Heart left ventricle (tissue), 16 donors: ENCODE measurements at regions not wholly inside any gene's neighbourhood (a gene's known extent, or its start where the extent isn't known, plus 50 kb on each side); places are given as distances from the start of the nearest gene placed in this dataset.

ENCODE experiments used
- ATAC-seq, 4 donors: fragments of 200-7000 bp; cut with Tn5 transposase; one replicate each; pipeline ENCODE4 v1.9.1; 2020 to 2022; ENCODE audit warnings: moderate library complexity in 4 of 4, mild to moderate bottlenecking in 3 of 4, moderate number of reproducible peaks in 1 of 4
- DNase-seq, 5 donors: peaks; one replicate each; pipeline ENCODE4 v3.0.0-alpha.2; 2020
- H3K27ac ChIP-seq, 12 donors: fragments of 200-600 bp; sonication (generic) in 4 of 12; one replicate each; pipeline versions ENCODE4 v1.5.0 to v1.8.0; 2016 to 2022; ENCODE audit warnings: mild to moderate bottlenecking in 2 of 12
- H3K27me3 ChIP-seq, 9 donors: fragments of 200-600 bp; sonication (generic) in 2 of 9; one replicate each; pipeline versions ENCODE4 v1.5.1 to v1.8.0; 2016 to 2022; ENCODE audit warnings: mild to moderate bottlenecking in 3 of 9
- H3K36me3 ChIP-seq, 9 donors: fragments of 200-600 bp; sonication (generic) in 2 of 9; one replicate each; pipeline versions ENCODE4 v1.5.0 to v1.8.0; 2018 to 2022; ENCODE audit warnings: mild to moderate bottlenecking in 2 of 9
- H3K4me1 ChIP-seq, 12 donors: fragments of 200-600 bp; sonication (generic) in 4 of 12; one replicate each; pipeline versions ENCODE4 v1.5.0 to v1.8.0; 2016 to 2022; ENCODE audit warnings: mild to moderate bottlenecking in 3 of 12
- H3K4me3 ChIP-seq, 12 donors: fragments of 200-600 bp; sonication (generic) in 4 of 12; one replicate each; pipeline versions ENCODE4 v1.5.0 to v1.8.0; 2017 to 2022; ENCODE audit warnings: mild to moderate bottlenecking in 9 of 12, moderate library complexity in 4 of 12
- H3K9me3 ChIP-seq, 12 donors: fragments of 200-600 bp; sonication (generic) in 4 of 12; one replicate each; pipeline versions ENCODE4 v1.5.0 to v1.8.0; 2016 to 2022; ENCODE audit warnings: mild to moderate bottlenecking in 1 of 12
- POLR2A ChIP-seq, 2 donors: fragments of 450-650 bp; IDR thresholded peaks; one replicate each; pipeline ENCODE4 v1.6.1; 2017; ENCODE audit warnings: antibody characterized with exemption in 2 of 2, mild to moderate bottlenecking in 2 of 2, moderate library complexity in 2 of 2
- WGBS, 4 donors: extraction: QIAGEN DNeasy Blood & Tissue Kit in 2 of 4; methylation state at CpG; one replicate each; pipeline versions ENCODE4 v1.1.5 to v1.1.7; 2013 to 2018; 5-methylcytosine and 5-hydroxymethylcytosine counted together
- intact Hi-C, 10 donors: fragments of 100-400 bp; cut with DNase I; formaldehyde crosslinking; loops; one replicate each; pipeline versions ENCODE4 v1.11.1 to v1.14.2; 2022
- TF ChIP-seq, protein P1 (sequence below), 12 donors: fragments of 200-600 bp; sonication (generic) in 4 of 12; IDR thresholded peaks; one replicate each; pipeline versions ENCODE4 v1.5.0 to v1.8.0; 2018 to 2022; ENCODE audit warnings: antibody characterized with exemption in 12 of 12, mild to moderate bottlenecking in 5 of 12
- donor health status: ischemic (EF 13 %, LVEDD 7.1; RV severe dilation, severe dysfunction).
- donor health status: healthy with polysubstance abuse.
- donor health status: DM: no; HTN: yes; CAD: no.
- donor health status: DM: no; HTN: no; CAD: no.
- donor health status: ischemic (EF 25% LVEDD 6.9; RV normal size, moderate dysfunction).
- donor health status: ischemic (EF 25% LVEDD 5.7; RV mildly dilated, moderate dysfunction).
- donor health status: healthy.
- donor health status: DM: yes; HTN: yes; CAD: no.
- donor health status: ischemic (EF 35%, LVEDD 5.7; RV mildly dilated, moderate dysfunction).
- donor health status: nonischemic (EF 11% LVEDD 7.7; RV severe dilation, severe dysfunction).
- donor health status: DM: yes; HTN: yes; CAD: no.
- donor health status: PGD.
- donor health status: ischemic (EF 29% LVEDD 5.4; RV normal size, mild dysfunction).
- donor health status: nonischemic (EF 23%, LVEDD 6.1; RV moderate dilation, normal function).

DNA sequence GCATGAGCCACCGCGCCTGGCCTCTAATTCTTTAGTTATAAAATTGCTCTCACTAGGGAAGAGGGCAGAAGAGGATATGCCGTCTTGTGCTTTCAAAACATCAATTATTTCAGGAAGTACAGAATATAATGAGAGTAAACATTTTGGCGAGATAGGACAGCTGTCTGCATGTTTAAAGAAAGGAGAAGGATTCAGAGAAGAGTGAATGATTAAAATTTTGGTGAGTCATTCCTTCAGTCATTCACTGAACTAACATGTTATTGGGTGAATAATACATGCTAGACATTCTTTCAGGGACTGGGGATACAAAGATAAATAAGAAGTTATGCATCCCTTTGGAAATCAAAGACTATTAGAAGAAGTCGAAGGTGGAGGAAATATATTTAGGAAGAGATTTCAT lies 590.3 kb upstream of the GOT2 start:
- Histone ChIP-seq H3K4me3 (no peak overlapping the region), H3K4me1 (no peaks in the 10 kb centered on the region), H3K9me3 (peaks cover 0 to 4% (median 0%) of the 10 kb centered on the region in 12 donors), H3K27me3 (no peaks in the 10 kb centered on the region), H3K36me3 (no peaks in the 10 kb centered on the region), H3K27ac (no peak overlapping the region)
- TF ChIP-seq, protein P1, sequence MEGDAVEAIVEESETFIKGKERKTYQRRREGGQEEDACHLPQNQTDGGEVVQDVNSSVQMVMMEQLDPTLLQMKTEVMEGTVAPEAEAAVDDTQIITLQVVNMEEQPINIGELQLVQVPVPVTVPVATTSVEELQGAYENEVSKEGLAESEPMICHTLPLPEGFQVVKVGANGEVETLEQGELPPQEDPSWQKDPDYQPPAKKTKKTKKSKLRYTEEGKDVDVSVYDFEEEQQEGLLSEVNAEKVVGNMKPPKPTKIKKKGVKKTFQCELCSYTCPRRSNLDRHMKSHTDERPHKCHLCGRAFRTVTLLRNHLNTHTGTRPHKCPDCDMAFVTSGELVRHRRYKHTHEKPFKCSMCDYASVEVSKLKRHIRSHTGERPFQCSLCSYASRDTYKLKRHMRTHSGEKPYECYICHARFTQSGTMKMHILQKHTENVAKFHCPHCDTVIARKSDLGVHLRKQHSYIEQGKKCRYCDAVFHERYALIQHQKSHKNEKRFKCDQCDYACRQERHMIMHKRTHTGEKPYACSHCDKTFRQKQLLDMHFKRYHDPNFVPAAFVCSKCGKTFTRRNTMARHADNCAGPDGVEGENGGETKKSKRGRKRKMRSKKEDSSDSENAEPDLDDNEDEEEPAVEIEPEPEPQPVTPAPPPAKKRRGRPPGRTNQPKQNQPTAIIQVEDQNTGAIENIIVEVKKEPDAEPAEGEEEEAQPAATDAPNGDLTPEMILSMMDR (IDR thresholded peaks at IDR 0.05) = no peak
- no peak for TF ChIP-seq POLR2A (IDR thresholded peaks at IDR 0.05)
- 77 to 85% (median 81%) methylated on average over 5 of the region's 5 CpGs for whole genome bisulfite sequencing, 4 donors
- no peak for ATAC-seq
- DNase-seq = no peak
- intact Hi-C loops = no loop called here

DNA sequence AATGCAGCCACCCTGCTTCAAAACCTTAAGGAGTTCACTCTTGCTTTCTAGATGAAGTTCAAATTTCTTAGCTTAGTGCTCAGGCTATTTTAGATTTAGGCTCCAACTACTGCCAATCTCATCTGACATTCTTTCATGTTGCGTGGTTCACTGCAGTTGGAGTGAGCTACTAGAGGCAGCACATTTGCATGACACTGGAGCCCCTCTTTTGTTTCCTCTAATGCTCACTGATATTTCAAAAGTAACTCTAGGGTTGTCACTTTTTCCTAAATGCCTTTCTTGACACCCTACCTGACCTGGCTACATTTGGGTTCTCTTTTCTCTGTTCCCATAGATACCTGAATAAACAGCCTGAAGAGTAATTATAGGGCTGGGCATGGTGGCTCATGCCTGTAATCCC lies 586.5 kb upstream of the GOT2 start:
- Histone ChIP-seq H3K9me3 (no peaks in the 10 kb centered on the region), H3K4me1 (no peaks in the 10 kb centered on the region), H3K27ac (no peak overlapping the region), H3K4me3 (no peak overlapping the region), H3K36me3 (no peaks in the 10 kb centered on the region), H3K27me3 (no peaks in the 10 kb centered on the region)
- no peak for TF ChIP-seq POLR2A (IDR thresholded peaks at IDR 0.05)
- TF ChIP-seq, protein P1 (IDR thresholded peaks at IDR 0.05) = no peak
- DNase-seq (no peak), ATAC-seq (no peak)
- intact Hi-C loops = no loop called here
- WGBS, 4 donors = 80 to 96% (median 88%) methylated on average over 1 of the region's 1 CpG

DNA sequence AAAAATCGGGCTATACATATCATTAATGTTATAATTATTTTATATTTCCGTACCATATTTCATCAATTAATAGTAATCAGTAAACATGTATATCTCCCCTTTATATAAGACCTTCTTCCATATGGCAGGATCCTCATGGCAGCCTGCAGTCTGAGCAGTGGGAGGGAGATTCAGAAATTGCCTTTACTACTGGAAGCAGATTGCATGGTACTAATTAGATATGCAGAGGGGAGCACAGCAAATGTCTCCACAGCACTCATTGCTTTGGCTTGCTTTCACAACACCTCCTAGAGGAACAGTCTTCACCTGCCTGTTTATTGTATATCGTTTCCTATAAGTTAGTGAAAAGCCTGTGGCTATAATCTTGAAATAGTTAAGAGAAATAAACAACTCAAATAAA lies 585.8 kb upstream of the GOT2 start:
- no peaks in the 10 kb centered on the region for H3K27me3 ChIP-seq
- no peak for DNase-seq
- WGBS, 4 donors = 86 to 94% (median 88%) methylated on average over 3 of the region's 3 CpGs

DNA sequence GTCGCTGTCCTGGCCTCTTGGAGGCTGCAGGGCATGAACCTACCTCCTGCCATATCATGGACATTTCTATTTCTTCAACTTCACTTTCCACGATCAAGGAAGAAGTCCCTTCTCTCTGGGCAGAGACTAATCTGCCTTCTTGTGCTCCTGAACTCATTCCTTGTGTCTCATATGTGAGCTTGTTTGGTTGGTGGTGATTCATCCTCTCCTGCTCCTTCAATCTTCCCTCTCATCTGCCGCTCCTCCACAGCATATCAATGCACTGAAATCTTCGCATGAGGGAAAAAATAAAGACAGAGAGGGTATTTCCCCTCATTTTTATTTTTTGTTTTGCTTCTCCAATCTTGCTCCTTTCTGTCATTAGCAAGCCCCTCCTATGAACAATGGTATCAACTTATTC lies 571.7 kb upstream of the GOT2 start:
- H3K4me3 ChIP-seq = no peak overlapping the region
- H3K27me3 ChIP-seq = no peaks in the 10 kb centered on the region
- WGBS, 4 donors = 82 to 86% (median 84%) methylated on average over 4 of the region's 4 CpGs
- no peaks in the 10 kb centered on the region for H3K4me1 ChIP-seq
- DNase-seq = no peak
- TF ChIP-seq, protein P1 (IDR thresholded peaks at IDR 0.05) = no peak
- TF ChIP-seq POLR2A (IDR thresholded peaks at IDR 0.05) = no peak
- H3K27ac ChIP-seq = no peak overlapping the region
- no peaks in the 10 kb centered on the region for H3K9me3 ChIP-seq
- intact Hi-C loops = no loop called here
- ATAC-seq = no peak
- H3K36me3 ChIP-seq = no peaks in the 10 kb centered on the region

More for the DNA sequence above, 585.8 kb upstream of the GOT2 start:
- intact Hi-C loops = loop anchor here in 1 of 10 donors (5.0 kb wide), 1 partner anchor 967 kb away; no protein-coding TSS in a partner anchor
- TF ChIP-seq, protein P1 (IDR thresholded peaks at IDR 0.05) = no peak
- no peak for TF ChIP-seq POLR2A (IDR thresholded peaks at IDR 0.05)
- ATAC-seq = no peak
- no peaks in the 10 kb centered on the region for H3K36me3 ChIP-seq
- H3K4me3 ChIP-seq = no peak overlapping the region
- H3K27ac ChIP-seq = no peak overlapping the region
- no peaks in the 10 kb centered on the region for H3K9me3 ChIP-seq
- H3K4me1 ChIP-seq = no peaks in the 10 kb centered on the region
